GM19452 (cell line): ENCODE measurements at regions not wholly inside any gene's neighbourhood (a gene's known extent, or its start where the extent isn't known, plus 50 kb on each side); places are given as distances from the start of the nearest gene placed in this dataset.

Source experiments
- ATAC-seq: cut with Tn5 transposase; IDR thresholded peaks from one replicate; pipeline ENCODE4 v1.9.1; 2021; ENCODE audit not compliant: unreplicated experiment

- ATAC-seq, result no peak
These were observed 488.4 kb upstream of the PIK3C3 start for GRCh38 chr18:41466436-41467160.

GRCh38 chr18:41465386-41465785 lies 489.6 kb upstream of the PIK3C3 start:
- no peak for ATAC-seq

GRCh38 chr18:41464278-41464677 lies 490.8 kb upstream of the PIK3C3 start:
- no peak for ATAC-seq

- no peak for ATAC-seq
These were observed 492.1 kb upstream of the PIK3C3 start for GRCh38 chr18:41462946-41463345.

GRCh38 chr18:41461114-41461513 lies 493.9 kb upstream of the PIK3C3 start:
- ATAC-seq, result no peak

- no peak for ATAC-seq
These were observed 495.4 kb upstream of the PIK3C3 start for GRCh38 chr18:41459656-41460055.

- no peak for ATAC-seq
These were observed 496.7 kb upstream of the PIK3C3 start for GRCh38 chr18:41458376-41458775.

GRCh38 chr18:41457765-41458326 lies 497.2 kb upstream of the PIK3C3 start:
- no peak for ATAC-seq

- no peak for ATAC-seq
These were observed 498.2 kb upstream of the PIK3C3 start for GRCh38 chr18:41456831-41457230.

- no peak for ATAC-seq
These were observed 505.4 kb upstream of the PIK3C3 start for GRCh38 chr18:41449612-41450011.

- no peak for ATAC-seq
These were observed 510.1 kb upstream of the PIK3C3 start for GRCh38 chr18:41444943-41445342.

GRCh38 chr18:41436772-41437171 lies 518.3 kb upstream of the PIK3C3 start:
- ATAC-seq, result no peak

- no peak for ATAC-seq
These were observed 536.4 kb upstream of the PIK3C3 start for GRCh38 chr18:41418598-41418997.

GRCh38 chr18:41416044-41416443 lies 539.0 kb upstream of the PIK3C3 start:
- ATAC-seq, result no peak

- no peak for ATAC-seq
These were observed 545.0 kb upstream of the PIK3C3 start for GRCh38 chr18:41410006-41410405.

- ATAC-seq, result no peak
These were observed 548.2 kb upstream of the PIK3C3 start for GRCh38 chr18:41406834-41407233.

GRCh38 chr18:41396861-41397260 lies 558.2 kb upstream of the PIK3C3 start:
- no peak for ATAC-seq

- no peak for ATAC-seq
These were observed 558.8 kb upstream of the PIK3C3 start for GRCh38 chr18:41396211-41396610.

GRCh38 chr18:41395695-41396094 lies 559.3 kb upstream of the PIK3C3 start:
- no peak for ATAC-seq

- no peak for ATAC-seq
These were observed 563.1 kb upstream of the PIK3C3 start for GRCh38 chr18:41391616-41392595.

- no peak for ATAC-seq
These were observed 564.7 kb upstream of the PIK3C3 start for GRCh38 chr18:41390309-41390708.

GRCh38 chr18:41378598-41378997 lies 576.4 kb upstream of the PIK3C3 start:
- ATAC-seq, result no peak
